Breast epithelium (tissue), 4 donors: ENCODE measurements at regions not wholly inside any gene's neighbourhood (a gene's known extent, or its start where the extent isn't known, plus 50 kb on each side); places are given as distances from the start of the nearest gene placed in this dataset.
"Not testable (repeated sequence)": the region's sequence is repeated elsewhere in the genome, so short reads cannot be mapped to it uniquely, and the experiment has no call there.

Experiments used
- DNase-seq, 2 donors: peaks; one replicate each; pipeline ENCODE4 v3.0.0-alpha.2; 2019; ENCODE audit warnings: low spot score in 2 of 2
- H3K27ac ChIP-seq, 2 donors: fragments of 200-600 bp; sonication (generic) in 1 of 2; one replicate each; pipeline ENCODE4 v1.5.1; 2016 to 2019; ENCODE audit warnings: mild to moderate bottlenecking in 1 of 2
- H3K27me3 ChIP-seq, 2 donors: fragments of 200-600 bp; sonication (generic) in 1 of 2; one replicate each; pipeline versions ENCODE4 v1.5.1 to v1.6.0; 2017 to 2019; ENCODE audit warnings: control low read depth in 1 of 2, mild to moderate bottlenecking in 1 of 2
- H3K36me3 ChIP-seq: fragments of 200-600 bp; one replicate; pipeline ENCODE4 v1.5.1; 2019
- H3K4me1 ChIP-seq, 2 donors: fragments of 200-600 bp; sonication (generic); one replicate each; pipeline ENCODE4 v1.5.1; 2016 to 2019; ENCODE audit warnings: control low read depth in 1 of 2
- H3K4me3 ChIP-seq, 3 donors: fragments of 200-600 bp; sonication (generic); 1 replicate in 2 of 3; 2 replicates in 1 of 3; pipeline ENCODE4 v1.5.1; 2016 to 2019; ENCODE audit warnings: mild to moderate bottlenecking in 3 of 3, moderate library complexity in 2 of 3
- H3K9me3 ChIP-seq, 2 donors: fragments of 200-600 bp; sonication (generic) in 1 of 2; one replicate each; pipeline ENCODE4 v1.5.1; 2016 to 2019; ENCODE audit warnings: control low read depth in 1 of 2
- CTCF ChIP-seq, 3 donors: fragments of 450-650 bp; IDR thresholded peaks; one replicate each; pipeline ENCODE4 v1.5.1; 2016 to 2017; ENCODE audit warnings: antibody characterized with exemption in 3 of 3, mild to moderate bottlenecking in 3 of 3, moderate library complexity in 3 of 3
- POLR2A ChIP-seq: fragments of 450-650 bp; IDR thresholded peaks from one replicate; pipeline ENCODE4 v1.6.1; 2016; ENCODE audit warnings: antibody characterized with exemption, mild to moderate bottlenecking, moderate library complexity
- POLR2AphosphoS5 ChIP-seq, 3 donors: sonication (generic); formaldehyde crosslinking; IDR thresholded peaks; one replicate each; pipeline ENCODE4 v1.6.1; 2017; ENCODE audit warnings: antibody characterized with exemption in 3 of 3
- intact Hi-C: fragments of 100-400 bp; cut with DNase I; formaldehyde crosslinking; loops from one replicate; pipeline ENCODE4 v1.15.1; 2023; ENCODE audit warnings: low total_unique reads

- Histone ChIP-seq H3K27me3 (no peaks in the 10 kb centered on the region), H3K36me3 (no peaks in the 10 kb centered on the region), H3K9me3 (no peaks in the 10 kb centered on the region), H3K4me3 (no peak overlapping the region), H3K4me1 (no peaks in the 10 kb centered on the region), H3K27ac (no peak overlapping the region)
- no peak for TF ChIP-seq CTCF (IDR thresholded peaks at IDR 0.05)
- no peak for TF ChIP-seq POLR2A
- no peak for TF ChIP-seq POLR2AphosphoS5 (IDR thresholded peaks at IDR 0.05)
- no peak for DNase-seq
- intact Hi-C loops: no loop called here
Measured at GRCh38 chr9:31394015-31394473, 990.4 kb upstream of the ACO1 start.

GRCh38 chr9:31412081-31412480, 972.4 kb upstream of the ACO1 start:
- no peaks in the 10 kb centered on the region for H3K4me1 ChIP-seq
- intact Hi-C loops: no loop called here
- no peaks in the 10 kb centered on the region for H3K27me3 ChIP-seq
- no peak overlapping the region for H3K27ac ChIP-seq
- no peak overlapping the region for H3K4me3 ChIP-seq
- TF ChIP-seq POLR2AphosphoS5 (IDR thresholded peaks at IDR 0.05) (no peak), CTCF (IDR thresholded peaks at IDR 0.05) (no peak), POLR2A (no peak)
- no peak for DNase-seq
- H3K36me3 ChIP-seq: no peaks in the 10 kb centered on the region
- no peaks in the 10 kb centered on the region for H3K9me3 ChIP-seq

GRCh38 chr9:31415164-31415563, 969.3 kb upstream of the ACO1 start:
- no peak for DNase-seq
- Histone ChIP-seq H3K4me3 (no peak overlapping the region), H3K27me3 (no peaks in the 10 kb centered on the region), H3K36me3 (no peaks in the 10 kb centered on the region), H3K27ac (no peak overlapping the region), H3K9me3 (peaks cover 0 to 7% of the 10 kb centered on the region in 2 donors), H3K4me1 (no peaks in the 10 kb centered on the region)
- intact Hi-C loops: no loop called here
- TF ChIP-seq CTCF (IDR thresholded peaks at IDR 0.05) (no peak), POLR2AphosphoS5 (IDR thresholded peaks at IDR 0.05) (no peak), POLR2A (no peak)

GRCh38 chr9:31418419-31418818, 966.0 kb upstream of the ACO1 start:
- Histone ChIP-seq H3K27me3 (no peaks in the 10 kb centered on the region), H3K9me3 (peaks cover 0 to 7% of the 10 kb centered on the region in 2 donors), H3K4me3 (no peak overlapping the region), H3K27ac (no peak overlapping the region), H3K4me1 (no peaks in the 10 kb centered on the region), H3K36me3 (no peaks in the 10 kb centered on the region)
- intact Hi-C loops: no loop called here
- TF ChIP-seq POLR2AphosphoS5 (IDR thresholded peaks at IDR 0.05) (no peak), POLR2A (no peak), CTCF (IDR thresholded peaks at IDR 0.05) (no peak)
- DNase-seq: no peak

GRCh38 chr9:31443630-31444457, 940.6 kb upstream of the ACO1 start:
- H3K4me1 ChIP-seq, DNase-seq, H3K27me3 ChIP-seq, H3K9me3 ChIP-seq, intact Hi-C loops, H3K27ac ChIP-seq, H3K36me3 ChIP-seq, H3K4me3 ChIP-seq: not testable (repeated sequence)
